Psoas muscle (tissue), 7 donors: ENCODE measurements at regions not wholly inside any gene's neighbourhood (a gene's known extent, or its start where the extent isn't known, plus 50 kb on each side); places are given as distances from the start of the nearest gene placed in this dataset.

ENCODE experiments used
- ATAC-seq, 4 donors: fragments of 200-7000 bp; cut with Tn5 transposase; one replicate each; pipeline ENCODE4 v1.9.1; 2020; ENCODE audit warnings: moderate library complexity in 3 of 4, mild to moderate bottlenecking in 2 of 4
- DNase-seq, 2 donors: peaks; one replicate each; pipeline ENCODE4 v3.0.0-alpha.2; 2020
- H3K27ac ChIP-seq: fragments of 200-600 bp; one replicate; pipeline ENCODE4 v1.8.0; 2022
- H3K27me3 ChIP-seq, 3 donors: fragments of 200-600 bp in 1 of 3; one replicate each; pipeline versions ENCODE4 v1.6.1 to v1.8.0; 2013 to 2022; ENCODE audit warnings: low read length in 2 of 3, mild to moderate bottlenecking in 2 of 3, moderate library complexity in 1 of 3; ENCODE audit not compliant: insufficient read depth in 3 of 3
- H3K36me3 ChIP-seq, 2 donors: fragments of 200-600 bp in 1 of 2; one replicate each; pipeline versions ENCODE4 v1.6.1 to v1.8.0; 2013 to 2022; ENCODE audit warnings: low read depth in 1 of 2, mild to moderate bottlenecking in 1 of 2, moderate library complexity in 1 of 2; ENCODE audit not compliant: insufficient read depth in 1 of 2
- H3K4me1 ChIP-seq: fragments of 200-600 bp; one replicate; pipeline ENCODE4 v1.8.0; 2022
- H3K4me3 ChIP-seq: fragments of 200-600 bp; one replicate; pipeline ENCODE4 v1.8.0; 2022; ENCODE audit warnings: mild to moderate bottlenecking
- H3K9me3 ChIP-seq: fragments of 200-600 bp; one replicate; pipeline ENCODE4 v1.8.0; 2022
- CTCF ChIP-seq: fragments of 200-600 bp; IDR thresholded peaks from one replicate; pipeline ENCODE4 v1.8.0; 2022; ENCODE audit warnings: antibody characterized with exemption
- WGBS, 3 donors: extraction: QIAGEN DNeasy Blood & Tissue Kit; methylation state at CpG; one replicate each; pipeline versions ENCODE4 v1.1.6 to v1.1.7; 2013; 5-methylcytosine and 5-hydroxymethylcytosine counted together
- intact Hi-C, 2 donors: fragments of 100-400 bp; cut with DNase I; formaldehyde crosslinking; loops; one replicate each; pipeline versions ENCODE4 v1.11.0 to v1.14.2; 2022
- donor health status: healthy with polysubstance abuse.
- donor health status: DM: no; HTN: no; CAD: no; lungs with moderate emphysema.
- donor health status: Bipolar disorder and iron deficiency.
- donor health status: healthy.
- donor health status: DM: yes; HTN: yes; CAD: no.
- donor health status: DM: no; HTN: no; CAD: no.
- donor health status: DM: yes; HTN: yes; CAD: no.

DNA sequence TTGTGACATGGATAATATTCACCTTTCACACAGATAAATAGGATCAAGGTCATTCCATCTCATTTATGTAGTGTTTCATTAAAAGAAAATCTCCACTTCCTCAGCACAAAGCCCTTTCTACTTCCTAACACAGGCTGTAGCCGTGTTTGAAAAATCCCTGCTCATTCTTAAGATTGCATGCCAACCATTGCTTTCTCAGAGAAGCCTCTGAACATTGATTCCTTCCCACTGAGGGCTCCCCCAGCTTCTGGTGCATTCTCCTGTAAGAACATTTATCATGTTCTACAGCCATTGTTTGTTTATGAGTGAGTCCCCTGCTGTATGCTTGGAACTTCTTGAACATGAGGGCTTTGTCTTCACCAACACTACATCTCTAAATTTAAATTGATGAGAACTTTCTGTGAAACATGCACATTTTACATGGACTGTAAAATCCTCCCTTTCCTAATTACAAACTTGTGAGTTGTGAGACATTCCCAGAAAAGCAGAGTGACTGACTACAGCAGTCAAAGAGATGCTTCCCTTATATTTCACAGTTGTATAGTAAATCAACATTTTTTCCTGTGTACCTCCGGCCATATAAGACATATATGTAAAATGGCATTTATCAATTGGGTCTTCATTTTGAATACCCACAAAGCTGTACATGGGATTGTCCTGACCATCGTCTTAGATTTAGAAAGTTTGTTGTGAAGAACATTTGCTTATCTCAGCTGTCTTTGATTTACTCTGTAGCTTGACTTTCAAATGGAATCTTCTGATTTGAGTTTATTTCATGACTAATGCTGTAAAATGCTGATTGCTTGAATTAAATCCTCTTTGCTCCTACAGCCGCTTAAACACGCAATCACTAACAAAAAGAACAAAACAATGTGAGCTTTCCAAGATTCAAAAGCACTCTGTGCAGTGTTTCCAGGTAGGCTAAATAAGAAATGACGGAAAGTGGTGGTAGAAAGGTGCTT lies 600.5 kb upstream of the SLIT2 start:
- ATAC-seq (no peak), DNase-seq (no peak)
- 82 to 84% (median 83%) methylated on average over 6 of the region's 6 CpGs for WGBS, 3 donors
- Histone ChIP-seq H3K4me3 (no peak overlapping the region), H3K4me1 (no peaks in the 10 kb centered on the region), H3K36me3 (no peaks in the 10 kb centered on the region), H3K9me3 (no peaks in the 10 kb centered on the region), H3K27me3 (no peaks in the 10 kb centered on the region), H3K27ac (no peak overlapping the region)
- no peak for TF ChIP-seq CTCF
- intact Hi-C loops, result no loop called here

GRCh38 chr4:19645589-19645988 lies 606.1 kb upstream of the SLIT2 start:
- 83 to 89% (median 87%) methylated on average over 1 of the region's 1 CpG for WGBS, 3 donors
- ATAC-seq, result no peak

DNA sequence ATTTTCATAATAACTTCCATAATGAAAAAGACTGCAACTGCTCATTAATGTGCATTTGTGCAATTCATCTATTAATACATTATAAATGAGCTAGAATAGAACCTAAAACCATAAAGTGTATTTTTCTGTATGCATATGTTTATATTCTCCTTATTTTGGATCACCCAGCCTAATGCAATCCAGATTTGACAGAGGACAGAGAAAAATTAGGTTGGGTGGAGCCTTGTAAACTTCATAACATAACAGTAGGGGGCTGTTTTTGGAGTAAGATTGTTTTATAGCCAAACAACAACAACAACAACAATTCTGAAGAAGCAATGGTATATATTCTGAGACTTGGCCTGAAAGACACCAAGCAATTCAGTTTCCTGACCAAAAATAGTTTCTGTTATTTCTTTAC lies 615.3 kb upstream of the SLIT2 start:
- DNase-seq (no peak), ATAC-seq (no peak)
- H3K4me3 ChIP-seq, result no peak overlapping the region
- no peak for TF ChIP-seq CTCF
- no peaks in the 10 kb centered on the region for H3K9me3 ChIP-seq
- H3K27me3 ChIP-seq, result no peaks in the 10 kb centered on the region
- no peaks in the 10 kb centered on the region for H3K36me3 ChIP-seq
- H3K4me1 ChIP-seq, result no peaks in the 10 kb centered on the region
- intact Hi-C loops, result no loop called here
- H3K27ac ChIP-seq, result no peak overlapping the region

More at GRCh38 chr4:19645589-19645988, 606.1 kb upstream of the SLIT2 start:
- no peaks in the 10 kb centered on the region for H3K4me1 ChIP-seq
- no peak for TF ChIP-seq CTCF
- no peak overlapping the region for H3K4me3 ChIP-seq
- H3K36me3 ChIP-seq, result no peaks in the 10 kb centered on the region
- intact Hi-C loops, result no loop called here
- DNase-seq, result no peak
- no peak overlapping the region for H3K27ac ChIP-seq
- H3K27me3 ChIP-seq, result no peaks in the 10 kb centered on the region
- no peaks in the 10 kb centered on the region for H3K9me3 ChIP-seq

GRCh38 chr4:19631814-19632213 lies 619.9 kb upstream of the SLIT2 start:
- WGBS, 3 donors, result 83 to 97% (median 92%) methylated on average over 1 of the region's 1 CpG
- Histone ChIP-seq H3K36me3 (no peaks in the 10 kb centered on the region), H3K27ac (no peak overlapping the region), H3K27me3 (no peaks in the 10 kb centered on the region), H3K4me3 (no peak overlapping the region), H3K9me3 (no peaks in the 10 kb centered on the region), H3K4me1 (no peaks in the 10 kb centered on the region)
- DNase-seq (no peak), ATAC-seq (no peak)
- TF ChIP-seq CTCF, result no peak
- intact Hi-C loops, result no loop called here
